GM21528 (cell line): ENCODE measurements at regions not wholly inside any gene's neighbourhood (a gene's known extent, or its start where the extent isn't known, plus 50 kb on each side); places are given as distances from the start of the nearest gene placed in this dataset.
"Not testable (repeated sequence)": the region's sequence is repeated elsewhere in the genome, so short reads cannot be mapped to it uniquely, and the experiment has no call there.

Experiments
- ATAC-seq: cut with Tn5 transposase; IDR thresholded peaks from one replicate; pipeline ENCODE4 v1.9.1; 2021; ENCODE audit warnings: mild to moderate bottlenecking, moderate library complexity; ENCODE audit not compliant: unreplicated experiment, low FRiP score

DNA sequence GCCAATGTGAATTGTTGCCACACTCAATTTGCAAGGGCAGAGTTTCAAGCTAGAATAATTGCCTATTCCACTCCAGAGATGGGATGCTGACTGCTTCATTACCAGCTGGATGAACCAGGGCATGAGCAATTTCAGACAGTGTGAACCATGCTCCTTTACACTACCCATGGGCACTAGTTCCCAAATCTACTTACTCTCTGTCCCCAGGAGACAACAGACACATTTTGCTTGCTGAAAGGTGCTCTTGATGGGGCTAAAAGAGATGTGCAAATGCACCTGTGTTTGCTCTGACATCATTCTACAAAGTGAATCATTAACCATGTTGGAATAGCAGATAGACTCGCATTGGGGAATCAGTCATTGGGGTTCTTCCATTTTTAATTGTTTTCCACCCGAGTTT lies 522.3 kb upstream of the NUDT12 start:
- no peak for ATAC-seq

DNA sequence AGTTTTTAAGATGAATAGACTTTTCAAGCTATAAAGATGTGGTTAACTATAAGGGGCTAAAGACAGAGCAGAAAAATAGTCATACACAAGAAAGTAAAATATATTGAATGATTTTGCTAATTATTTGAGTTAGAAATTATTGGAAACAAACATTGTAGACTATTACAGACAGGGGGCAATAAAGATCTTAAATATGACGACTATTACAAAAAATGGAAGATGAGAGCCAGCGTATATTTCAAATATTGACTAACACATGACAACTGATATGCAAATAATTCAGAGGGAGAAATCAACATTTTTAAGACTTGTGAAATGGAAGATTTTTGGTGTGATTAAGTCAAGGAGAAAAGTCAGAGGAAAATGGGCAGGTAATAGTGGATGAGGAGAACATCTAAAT lies 520.2 kb upstream of the NUDT12 start:
- ATAC-seq: no peak

DNA sequence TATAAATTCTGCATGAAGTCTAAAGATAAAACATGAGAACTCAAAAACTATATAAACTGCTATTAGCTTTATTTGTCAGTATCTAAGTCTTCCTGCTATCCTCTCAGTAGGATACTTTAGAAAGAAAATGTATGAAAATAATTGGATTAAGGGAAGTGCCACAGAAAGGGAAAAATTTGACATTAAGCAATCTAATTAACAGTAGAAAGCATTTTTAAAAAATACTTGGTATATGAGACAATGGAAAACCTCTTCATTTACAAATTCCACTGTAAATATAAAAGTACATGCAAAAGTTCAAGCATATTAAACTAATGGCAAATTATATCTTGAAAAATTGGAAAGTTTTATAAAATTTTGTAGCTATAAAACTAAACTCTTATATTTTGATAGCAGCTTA lies 518.6 kb upstream of the NUDT12 start:
- no peak for ATAC-seq

DNA sequence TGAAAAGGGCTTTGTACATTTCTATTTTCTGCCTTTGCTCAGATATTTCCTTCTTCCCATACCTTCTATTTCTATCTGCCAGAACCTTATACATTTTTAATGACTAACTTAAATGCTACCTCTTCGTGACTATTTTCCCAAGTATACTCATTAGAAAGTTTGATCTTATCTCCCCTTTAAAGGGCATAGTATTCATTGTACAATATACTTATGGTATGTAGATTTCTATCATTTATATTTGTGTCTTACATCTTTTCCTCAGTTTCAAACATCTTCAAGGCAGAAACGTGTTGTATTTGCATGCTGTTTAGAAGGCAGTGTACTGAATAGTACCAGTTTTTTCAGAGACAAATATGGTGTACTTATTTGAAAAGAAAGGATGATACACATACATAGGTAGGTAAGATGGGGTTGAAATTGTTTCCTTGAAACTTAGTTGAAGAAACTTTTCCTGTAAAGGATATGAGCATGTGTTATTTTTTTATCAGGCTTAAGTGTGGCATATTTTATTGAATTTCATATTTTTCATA lies 518.1 kb upstream of the NUDT12 start:
- no peak for ATAC-seq

DNA sequence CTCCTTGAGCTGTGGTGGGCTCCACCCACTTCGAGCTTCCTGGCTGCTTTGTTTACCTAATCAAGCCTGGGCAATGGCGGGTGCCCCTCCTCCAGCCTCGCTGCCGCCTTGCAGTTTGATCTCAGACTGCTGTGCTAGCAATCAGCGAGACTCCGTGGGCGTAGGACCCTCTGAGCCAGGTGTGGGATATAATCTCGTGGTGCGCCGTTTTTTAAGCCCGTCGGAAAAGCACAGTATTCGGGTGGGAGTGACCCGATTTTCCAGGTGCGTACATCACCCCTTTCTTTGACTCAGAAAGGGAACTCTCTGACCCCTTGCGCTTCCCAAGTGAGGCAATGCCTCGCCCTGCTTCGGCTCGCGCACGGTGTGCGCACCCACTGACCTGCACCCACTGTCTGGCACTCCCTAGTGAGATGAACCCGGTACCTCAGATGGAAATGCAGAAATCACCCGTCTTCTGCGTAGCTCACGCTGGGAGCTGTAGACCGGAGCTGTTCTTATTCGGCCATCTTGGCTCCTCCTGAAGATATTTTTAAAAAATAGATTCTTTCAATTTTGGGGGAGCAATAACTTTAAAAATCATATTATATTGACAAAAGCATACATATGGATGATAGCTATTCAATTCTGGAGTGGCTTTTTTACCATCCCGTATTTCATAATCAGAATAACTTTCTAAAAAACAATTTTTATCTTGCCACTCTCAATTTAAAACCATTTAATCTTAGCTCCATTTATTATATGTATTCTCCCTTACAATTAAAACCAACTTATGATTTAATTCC lies 517.5 kb upstream of the NUDT12 start:
- ATAC-seq: not testable (repeated sequence)

DNA sequence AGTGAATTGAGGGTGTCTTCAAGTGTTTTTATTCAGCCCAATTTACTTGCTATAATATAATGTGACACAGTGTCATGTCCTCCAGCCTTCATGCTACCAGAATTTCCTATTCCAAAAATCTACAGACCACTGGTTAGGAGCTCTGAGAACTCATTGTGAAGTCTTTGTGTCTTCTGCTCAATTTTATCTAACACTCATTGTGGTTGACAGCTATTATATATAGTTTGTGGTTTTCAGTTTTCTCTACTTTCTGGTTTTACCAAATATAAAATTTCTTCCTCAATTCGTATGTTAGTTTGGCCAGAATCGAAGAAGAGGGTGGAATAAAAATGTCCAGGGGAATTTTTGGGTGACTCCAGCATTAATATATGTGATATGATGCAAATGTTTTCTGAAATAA lies 509.3 kb upstream of the NUDT12 start:
- ATAC-seq: no peak

DNA sequence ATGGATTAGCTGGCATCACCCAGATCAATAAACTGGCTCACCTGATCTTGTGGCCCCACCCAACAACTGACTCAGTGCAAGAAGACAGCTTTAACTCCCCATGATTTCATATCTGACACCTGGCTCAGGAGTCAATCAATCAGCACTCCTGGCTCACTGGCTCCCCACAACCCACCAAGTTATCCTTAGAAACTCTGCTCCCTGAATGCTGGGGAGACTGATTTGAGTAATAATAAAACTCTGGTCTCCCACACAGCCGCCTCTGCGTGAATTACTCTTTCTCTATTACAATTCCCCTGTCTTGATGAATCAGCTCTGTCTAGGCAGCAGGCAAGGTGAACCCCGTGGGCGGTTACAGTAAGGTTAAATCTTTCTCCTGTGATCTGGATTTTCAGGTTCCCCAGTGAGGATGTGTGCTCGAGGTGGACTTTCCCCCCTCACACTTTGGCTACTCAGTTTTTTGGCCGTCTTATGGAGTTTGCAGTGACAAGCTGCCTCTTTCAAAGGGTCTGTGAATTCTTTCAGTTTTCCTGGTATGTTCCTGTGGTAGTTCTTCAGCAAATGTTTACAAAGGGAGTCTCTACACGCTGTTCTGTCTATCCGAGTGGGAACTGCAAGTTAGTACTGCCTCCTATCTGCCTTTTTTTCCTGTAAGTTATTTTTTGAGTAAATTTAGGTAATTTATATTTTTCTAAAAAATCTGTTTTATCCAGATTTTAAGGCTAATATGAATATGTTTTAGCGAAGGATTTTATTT lies 500.2 kb upstream of the NUDT12 start:
- ATAC-seq: no peak

DNA sequence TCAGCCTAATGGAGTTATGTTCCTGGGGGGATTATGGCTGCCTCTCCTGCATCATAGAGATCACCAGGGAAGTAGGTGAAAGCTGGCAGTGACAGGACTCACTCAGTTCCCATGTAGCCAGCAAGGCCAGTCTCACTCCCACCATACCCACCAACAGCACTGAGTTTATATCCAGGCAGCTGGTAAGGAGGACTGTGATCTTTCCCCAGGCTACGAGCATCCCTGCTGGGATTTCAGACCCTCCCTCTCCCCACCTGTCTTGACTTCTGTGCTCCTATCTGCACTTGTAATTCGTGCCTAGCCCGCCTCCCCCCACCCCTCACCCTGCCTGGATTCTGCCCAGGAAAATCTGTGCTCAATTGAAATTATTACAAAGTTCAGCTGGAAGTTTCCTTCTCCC lies 499.1 kb upstream of the NUDT12 start:
- no peak for ATAC-seq

DNA sequence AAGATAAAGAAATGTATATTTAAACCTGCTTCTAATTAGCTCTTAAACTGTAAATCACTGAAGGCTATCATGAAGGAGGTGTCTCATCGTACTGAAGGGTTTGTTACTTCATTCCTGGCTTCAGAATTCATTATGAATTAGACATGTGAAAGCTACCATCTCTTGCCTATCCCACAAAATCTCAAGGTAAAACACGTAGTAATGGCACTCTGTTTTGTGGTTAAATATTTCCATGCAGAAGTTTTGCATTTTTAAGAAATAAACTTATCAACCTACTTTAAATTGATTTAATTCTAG lies 490.7 kb upstream of the NUDT12 start:
- ATAC-seq: no peak

DNA sequence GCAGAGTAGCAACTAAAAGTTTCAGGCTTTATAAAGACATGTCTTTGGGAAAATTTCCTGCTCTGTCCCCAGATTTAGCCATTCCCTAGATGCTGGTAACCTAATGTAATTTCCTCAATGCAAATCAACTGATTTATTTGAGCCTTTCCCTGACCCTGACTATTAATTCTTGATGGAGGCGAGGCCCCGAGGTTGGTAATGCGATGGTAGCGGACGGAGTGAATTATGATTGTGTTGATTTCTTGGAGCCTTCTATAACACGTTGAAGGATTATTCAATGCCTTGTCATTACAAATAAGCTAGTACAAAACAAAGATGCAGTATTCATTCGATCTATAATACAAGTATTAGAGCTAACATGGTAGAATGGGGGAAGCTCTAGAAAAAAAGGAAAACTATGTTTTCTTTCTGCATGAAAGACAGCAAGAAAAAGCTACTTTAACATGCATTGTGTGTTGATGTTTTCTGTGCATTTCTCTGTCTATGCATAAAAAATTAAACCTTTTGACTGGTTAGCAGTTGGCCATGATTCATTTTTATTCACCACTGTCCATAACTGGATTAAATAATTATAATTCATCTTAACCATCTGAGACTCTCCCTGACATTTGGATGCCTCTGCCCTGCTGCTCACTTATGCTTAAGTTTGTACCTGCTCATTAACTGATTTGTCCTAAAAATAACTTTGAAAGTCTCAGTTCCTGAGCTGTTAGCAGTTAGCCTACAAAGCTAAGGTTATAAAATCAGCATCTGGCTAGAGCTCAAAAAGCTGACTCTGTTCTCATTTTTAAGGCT lies 490.2 kb upstream of the NUDT12 start:
- ATAC-seq: no peak

DNA sequence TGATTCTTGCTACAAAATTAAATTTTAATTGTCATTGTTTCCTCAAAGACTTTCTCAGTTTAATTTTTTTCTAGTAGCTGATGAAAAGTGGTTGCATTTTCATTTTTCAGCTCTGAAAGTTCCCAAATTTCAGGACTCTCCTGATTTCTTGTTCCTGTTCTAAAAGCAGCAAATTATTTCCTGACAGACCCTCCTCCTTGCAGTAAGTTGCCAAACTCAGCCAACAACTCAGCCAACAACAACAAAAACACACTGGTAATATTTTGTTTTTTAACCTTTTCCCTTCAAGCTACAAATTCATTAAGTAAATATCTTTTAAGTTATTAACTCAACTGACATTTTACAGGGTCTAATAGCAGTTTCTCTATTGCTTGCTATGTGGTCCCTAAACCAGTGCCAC lies 487.8 kb upstream of the NUDT12 start:
- no peak for ATAC-seq

DNA sequence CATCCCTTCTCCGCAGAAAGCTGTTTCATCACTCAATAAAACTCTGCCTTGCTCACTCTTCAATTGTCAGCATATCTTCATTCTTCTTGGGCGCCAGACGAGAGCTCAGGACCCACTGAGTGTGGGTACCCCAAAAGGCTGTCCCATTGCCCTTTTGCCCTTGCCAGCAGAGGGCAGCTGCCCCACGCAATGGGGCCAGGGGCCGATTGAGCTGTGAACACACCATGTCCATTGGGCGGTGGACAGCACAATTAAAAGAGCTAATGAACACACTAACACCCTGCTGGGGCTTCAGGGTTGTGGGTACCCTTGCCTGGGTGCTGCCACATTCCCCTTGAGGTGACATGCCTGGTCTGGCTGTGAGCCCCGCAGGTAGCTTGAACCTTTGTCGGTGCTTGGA lies 487.2 kb upstream of the NUDT12 start:
- no peak for ATAC-seq

DNA sequence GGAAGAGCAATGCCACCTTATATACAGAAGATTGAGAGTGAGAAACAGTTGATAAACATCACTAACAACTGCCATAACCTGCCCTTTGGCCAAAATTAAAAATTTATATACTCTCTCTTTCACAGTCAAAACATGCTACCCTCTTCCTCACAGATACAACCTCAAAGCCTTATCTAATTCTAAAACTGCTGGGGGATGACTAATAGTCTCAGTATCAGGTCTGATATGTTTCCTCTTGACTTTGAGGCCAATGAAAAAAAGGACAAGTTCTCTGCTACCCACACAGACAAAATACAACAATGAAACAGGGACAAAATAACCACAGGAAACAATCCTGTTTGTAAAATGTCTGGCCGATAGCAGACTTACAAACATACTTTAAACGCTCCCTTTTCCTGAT lies 485.6 kb upstream of the NUDT12 start:
- no peak for ATAC-seq

DNA sequence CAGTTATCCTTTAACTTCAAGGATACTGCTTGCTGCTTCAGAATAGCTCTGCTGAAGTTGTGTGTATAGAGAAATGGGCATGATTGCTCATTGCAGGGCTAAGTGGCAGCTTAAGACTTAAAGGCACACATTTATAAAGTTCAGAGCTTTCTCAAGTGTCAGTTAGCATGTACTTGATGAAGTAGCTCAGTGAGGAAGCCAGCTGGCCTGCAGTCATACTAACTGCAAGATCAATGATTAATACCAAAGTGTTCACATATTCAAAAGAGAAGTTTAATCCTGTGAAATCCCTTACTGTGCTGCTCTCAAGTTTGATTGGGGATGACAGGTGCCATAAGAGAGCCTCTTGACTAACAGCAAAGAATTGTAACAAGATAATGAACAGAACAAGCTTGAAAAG lies 483.4 kb upstream of the NUDT12 start:
- no peak for ATAC-seq

DNA sequence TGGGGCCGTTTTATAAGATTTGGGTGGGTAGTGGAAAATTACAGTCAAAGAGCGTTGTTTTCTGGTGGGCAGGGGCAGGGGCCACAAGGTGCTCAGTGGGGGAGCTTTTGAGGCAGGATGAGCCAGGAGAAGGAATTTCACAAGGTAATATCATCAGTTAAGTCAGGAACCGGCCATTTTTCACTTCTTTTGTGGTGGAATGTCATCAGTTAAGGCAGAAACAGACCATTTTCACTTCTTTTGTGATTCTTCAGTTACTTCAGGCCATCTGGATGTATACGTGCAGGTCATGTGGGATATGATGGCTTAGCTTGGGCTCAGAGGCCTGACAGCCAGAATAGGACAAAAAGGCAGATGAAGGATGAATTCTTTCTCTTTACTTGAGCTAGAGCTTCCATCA lies 477.3 kb upstream of the NUDT12 start:
- not testable (repeated sequence) for ATAC-seq

DNA sequence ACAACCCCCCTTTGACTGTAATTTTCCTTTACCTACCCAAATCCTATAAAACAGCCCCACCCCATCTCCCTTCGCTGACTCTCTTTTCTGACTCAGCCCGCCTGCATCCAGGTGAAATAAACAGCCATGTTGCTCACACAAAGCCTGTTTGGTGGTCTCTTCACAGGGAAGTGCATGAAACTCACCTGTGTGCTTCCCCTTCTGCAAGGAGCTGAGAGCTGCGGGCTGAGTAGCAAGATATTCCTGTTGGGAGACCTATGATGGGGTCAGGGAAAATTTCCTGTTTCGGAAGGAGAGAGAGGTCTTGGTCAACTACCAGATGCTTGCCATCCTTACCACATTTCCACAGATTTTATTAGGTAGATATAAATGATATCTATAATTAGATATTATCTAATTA lies 474.5 kb upstream of the NUDT12 start:
- not testable (repeated sequence) for ATAC-seq

DNA sequence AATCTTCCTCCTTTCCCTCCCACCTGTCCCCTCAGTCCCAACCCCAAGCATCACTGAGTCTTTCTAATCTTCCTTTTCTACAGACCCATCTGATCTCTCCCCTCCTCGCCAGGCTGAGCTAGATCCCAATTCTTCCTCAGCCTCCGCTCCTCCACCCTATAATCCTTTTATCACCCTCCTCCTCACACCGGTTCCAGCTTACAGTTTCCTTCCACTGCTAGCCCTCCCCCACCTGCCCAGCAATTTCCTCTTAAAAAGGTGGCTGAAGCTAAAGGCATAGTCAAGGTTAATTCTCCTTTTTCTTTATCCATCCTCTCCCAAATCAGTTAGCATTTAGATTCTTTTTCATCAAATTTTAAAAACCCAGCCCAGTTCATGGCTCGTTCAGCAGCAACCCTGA lies 470.6 kb upstream of the NUDT12 start:
- ATAC-seq: not testable (repeated sequence)

DNA sequence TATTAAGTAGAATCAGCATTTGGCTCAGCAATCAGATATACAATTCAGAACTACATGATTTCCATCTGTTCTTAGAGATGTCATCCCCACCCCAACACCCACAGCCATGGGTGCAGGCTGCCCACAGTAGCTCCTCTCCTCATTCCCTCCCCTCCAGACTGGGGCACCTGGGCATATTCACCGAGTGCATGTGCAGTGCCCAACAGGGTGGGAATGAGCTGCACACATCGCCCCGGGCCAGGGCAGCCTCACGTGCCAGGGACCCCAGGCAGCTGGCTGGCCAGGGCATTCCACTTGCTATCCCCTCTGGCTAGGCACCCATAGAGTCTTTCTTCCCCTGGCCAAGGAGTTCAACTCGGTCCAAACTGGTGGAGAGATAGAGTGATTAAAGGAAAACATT lies 461.9 kb upstream of the NUDT12 start:
- no peak for ATAC-seq

DNA sequence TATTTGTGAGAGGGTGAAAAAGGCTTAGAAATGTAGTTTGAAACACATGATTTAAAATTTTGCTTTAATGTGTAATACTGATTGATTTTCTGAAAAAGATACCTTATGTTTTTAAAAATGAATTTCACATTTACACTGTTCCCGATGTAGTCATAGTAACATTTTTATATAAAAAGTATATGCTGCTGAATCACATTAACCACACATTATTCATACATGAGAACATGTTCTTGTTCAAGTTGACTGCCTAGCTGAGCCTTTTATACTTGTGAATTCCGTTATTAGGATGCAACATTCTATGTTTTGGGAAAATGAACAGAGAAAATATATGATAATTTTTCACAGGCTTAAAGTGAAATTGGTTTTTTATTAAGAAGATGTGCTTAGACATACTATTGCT lies 461.1 kb upstream of the NUDT12 start:
- ATAC-seq: no peak

DNA sequence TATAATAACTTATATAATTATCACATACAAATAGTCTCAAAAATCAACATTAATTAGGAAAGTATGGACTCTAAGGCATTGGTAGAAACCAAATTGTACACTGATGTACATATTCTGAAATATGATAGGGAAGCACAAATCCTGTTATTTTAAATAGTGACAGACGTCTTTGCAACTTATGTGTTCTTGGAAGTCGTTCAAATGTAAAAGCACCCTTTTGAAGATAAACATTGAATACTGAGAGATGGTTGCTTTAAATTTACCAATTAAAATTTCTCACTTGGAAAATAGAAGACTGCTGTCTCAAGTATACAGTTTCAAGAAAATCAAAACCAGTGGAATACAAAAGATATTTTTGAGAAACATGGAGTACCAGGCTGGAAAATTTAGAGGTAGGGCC lies 457.4 kb upstream of the NUDT12 start:
- ATAC-seq: no peak

DNA sequence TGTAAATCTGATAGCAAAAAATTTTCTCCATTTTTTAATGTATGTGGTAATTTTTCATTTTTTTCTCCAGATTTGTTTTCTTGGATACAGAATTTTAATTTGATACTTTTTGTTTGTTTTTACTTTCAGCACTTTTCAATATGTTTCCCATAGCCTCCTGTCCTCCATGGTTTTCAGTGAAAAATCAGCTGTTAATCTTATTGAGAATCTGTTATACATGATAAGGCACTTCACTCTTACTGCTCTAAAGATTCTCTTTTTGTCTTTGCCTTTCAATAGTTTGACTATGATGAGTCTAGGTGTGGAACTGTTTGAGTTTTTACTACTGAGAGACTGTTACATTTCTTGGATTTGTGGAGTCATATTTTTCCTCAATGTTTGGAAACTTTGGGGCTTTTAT lies 455.7 kb upstream of the NUDT12 start:
- no peak for ATAC-seq
